Heart right ventricle (tissue), 16 donors: ENCODE measurements at regions not wholly inside any gene's neighbourhood (a gene's known extent, or its start where the extent isn't known, plus 50 kb on each side); places are given as distances from the start of the nearest gene placed in this dataset.

Experiments
- ATAC-seq, 8 donors: fragments of 200-7000 bp; cut with Tn5 transposase; one replicate each; pipeline ENCODE4 v1.9.1; 2020; ENCODE audit warnings: mild to moderate bottlenecking in 8 of 8, moderate library complexity in 8 of 8, moderate number of reproducible peaks in 1 of 8
- DNase-seq, 2 donors: peaks; one replicate each; pipeline ENCODE4 v3.0.0-alpha.2; 2020
- H3K27ac ChIP-seq, 10 donors: fragments of 200-600 bp; sonication (generic) in 2 of 10; one replicate each; pipeline versions ENCODE4 v1.5.0 to v1.8.0; 2020 to 2022; ENCODE audit warnings: mild to moderate bottlenecking in 3 of 10
- H3K27me3 ChIP-seq, 7 donors: fragments of 200-600 bp; one replicate each; pipeline ENCODE4 v1.8.0; 2021 to 2022; ENCODE audit warnings: mild to moderate bottlenecking in 2 of 7
- H3K36me3 ChIP-seq, 9 donors: fragments of 200-600 bp; sonication (generic) in 1 of 9; one replicate each; pipeline versions ENCODE4 v1.5.0 to v1.8.0; 2020 to 2022; ENCODE audit warnings: mild to moderate bottlenecking in 2 of 9
- H3K4me1 ChIP-seq, 9 donors: fragments of 200-600 bp; sonication (generic) in 1 of 9; one replicate each; pipeline versions ENCODE4 v1.5.0 to v1.8.0; 2020 to 2022; ENCODE audit warnings: mild to moderate bottlenecking in 4 of 9
- H3K4me3 ChIP-seq, 10 donors: fragments of 200-600 bp; sonication (generic) in 2 of 10; one replicate each; pipeline versions ENCODE4 v1.5.0 to v1.8.0; 2020 to 2022; ENCODE audit warnings: mild to moderate bottlenecking in 7 of 10, moderate library complexity in 2 of 10
- H3K9me3 ChIP-seq, 11 donors: fragments of 200-600 bp in 10 of 11; sonication (generic) in 2 of 11; one replicate each; pipeline versions ENCODE4 v1.5.0 to v1.8.0; 2013 to 2022; ENCODE audit warnings: mild to moderate bottlenecking in 2 of 11, control low read depth in 1 of 11, moderate library complexity in 1 of 11
- WGBS, 2 donors: extraction: QIAGEN DNeasy Blood & Tissue Kit; methylation state at CpG; one replicate each; pipeline ENCODE4 v1.1.7; 2013; ENCODE audit warnings: inconsistent platforms in 1 of 2; 5-methylcytosine and 5-hydroxymethylcytosine counted together
- intact Hi-C, 10 donors: fragments of 100-400 bp; cut with DNase I; formaldehyde crosslinking; loops; one replicate each; pipeline versions ENCODE4 v1.11.1 to v1.14.2; 2022
- TF ChIP-seq, protein P1 (sequence below), 9 donors: fragments of 200-600 bp; sonication (generic) in 2 of 9; IDR thresholded peaks; one replicate each; pipeline versions ENCODE4 v1.5.0 to v1.8.0; 2021 to 2022; ENCODE audit warnings: antibody characterized with exemption in 9 of 9, mild to moderate bottlenecking in 5 of 9, moderate library complexity in 1 of 9
- donor health status: Arrhythmogenic right ventricular cardiomyopathy.
- donor health status: ischemic (EF 13 %, LVEDD 7.1; RV severe dilation, severe dysfunction).
- donor health status: healthy with polysubstance abuse.
- donor health status: DM: no; HTN: yes; CAD: no.
- donor health status: DM: no; HTN: no; CAD: no.
- donor health status: ischemic (EF 25% LVEDD 6.9; RV normal size, moderate dysfunction).
- donor health status: ischemic (EF 25% LVEDD 5.7; RV mildly dilated, moderate dysfunction).
- donor health status: healthy.
- donor health status: DM: yes; HTN: yes; CAD: no.
- donor health status: Ischemic cardiomyopathy.
- donor health status: ischemic (EF 35%, LVEDD 5.7; RV mildly dilated, moderate dysfunction).
- donor health status: nonischemic (EF 11% LVEDD 7.7; RV severe dilation, severe dysfunction).
- donor health status: DM: yes; HTN: yes; CAD: no.
- donor health status: PGD.
- donor health status: ischemic (EF 29% LVEDD 5.4; RV normal size, mild dysfunction).
- donor health status: nonischemic (EF 23%, LVEDD 6.1; RV moderate dilation, normal function).

DNA sequence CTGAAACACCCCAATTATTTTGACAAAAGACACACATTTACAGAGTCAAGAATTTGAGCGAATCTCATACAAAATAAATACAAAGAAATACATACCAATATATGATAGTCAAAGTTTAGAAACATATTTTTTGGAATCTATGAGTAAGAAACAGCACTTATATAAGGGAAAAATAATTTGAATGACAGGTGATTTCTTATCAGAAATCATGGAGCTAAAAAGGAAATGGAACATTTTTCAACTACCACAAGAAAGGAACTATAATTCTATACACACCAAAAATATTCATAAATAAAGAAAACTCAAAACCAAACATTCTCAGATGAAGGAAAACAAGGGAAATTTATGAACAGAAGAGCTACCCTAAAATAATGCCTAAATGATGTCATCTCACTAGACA lies 1226.6 kb downstream of the PCDH9 start:
- DNase-seq (no peak), ATAC-seq (no peak)
- Histone ChIP-seq H3K27me3 (no peaks in the 10 kb centered on the region), H3K36me3 (no peaks in the 10 kb centered on the region), H3K9me3 (peaks cover 0 to 44% (median 9%) of the 10 kb centered on the region in 11 donors), H3K4me1 (no peaks in the 10 kb centered on the region), H3K4me3 (no peak overlapping the region), H3K27ac (no peak overlapping the region)
- intact Hi-C loops = no loop called here
- TF ChIP-seq, protein P1, sequence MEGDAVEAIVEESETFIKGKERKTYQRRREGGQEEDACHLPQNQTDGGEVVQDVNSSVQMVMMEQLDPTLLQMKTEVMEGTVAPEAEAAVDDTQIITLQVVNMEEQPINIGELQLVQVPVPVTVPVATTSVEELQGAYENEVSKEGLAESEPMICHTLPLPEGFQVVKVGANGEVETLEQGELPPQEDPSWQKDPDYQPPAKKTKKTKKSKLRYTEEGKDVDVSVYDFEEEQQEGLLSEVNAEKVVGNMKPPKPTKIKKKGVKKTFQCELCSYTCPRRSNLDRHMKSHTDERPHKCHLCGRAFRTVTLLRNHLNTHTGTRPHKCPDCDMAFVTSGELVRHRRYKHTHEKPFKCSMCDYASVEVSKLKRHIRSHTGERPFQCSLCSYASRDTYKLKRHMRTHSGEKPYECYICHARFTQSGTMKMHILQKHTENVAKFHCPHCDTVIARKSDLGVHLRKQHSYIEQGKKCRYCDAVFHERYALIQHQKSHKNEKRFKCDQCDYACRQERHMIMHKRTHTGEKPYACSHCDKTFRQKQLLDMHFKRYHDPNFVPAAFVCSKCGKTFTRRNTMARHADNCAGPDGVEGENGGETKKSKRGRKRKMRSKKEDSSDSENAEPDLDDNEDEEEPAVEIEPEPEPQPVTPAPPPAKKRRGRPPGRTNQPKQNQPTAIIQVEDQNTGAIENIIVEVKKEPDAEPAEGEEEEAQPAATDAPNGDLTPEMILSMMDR (IDR thresholded peaks at IDR 0.05) = no peak
- 64 to 93% methylated on average over 1 of the region's 1 CpG for WGBS, 2 donors

DNA sequence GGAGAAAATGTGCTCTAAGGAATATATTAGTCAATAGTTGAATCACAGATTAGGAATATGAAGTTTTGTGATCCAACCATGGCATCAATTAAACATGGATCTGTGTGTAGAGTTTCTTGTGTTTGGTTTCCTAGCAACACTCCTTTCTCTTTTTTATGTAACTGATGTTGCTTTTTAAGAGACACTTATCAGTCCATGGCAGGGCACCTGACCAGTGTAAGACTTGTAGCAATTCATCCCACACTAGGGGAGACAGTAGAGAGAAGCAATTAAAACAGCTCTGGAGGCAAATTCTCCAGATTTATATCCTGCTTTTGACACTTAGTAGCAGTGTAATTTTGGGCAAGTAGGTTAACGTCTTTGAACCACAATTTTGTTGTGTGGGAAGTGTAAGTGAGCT lies 1229.0 kb downstream of the PCDH9 start:
- no peaks in the 10 kb centered on the region for H3K36me3 ChIP-seq
- WGBS, 2 donors = 51 to 63% methylated on average over 1 of the region's 1 CpG
- H3K27me3 ChIP-seq = no peaks in the 10 kb centered on the region
- TF ChIP-seq, protein P1 (IDR thresholded peaks at IDR 0.05) = no peak
- H3K4me1 ChIP-seq = no peaks in the 10 kb centered on the region
- H3K4me3 ChIP-seq = no peak overlapping the region
- H3K27ac ChIP-seq = no peak overlapping the region
- intact Hi-C loops = no loop called here
- H3K9me3 ChIP-seq = peaks cover 0 to 36% (median 9%) of the 10 kb centered on the region in 11 donors
- DNase-seq (no peak), ATAC-seq (peak in 1 of 8 donors; percentile 71)

DNA sequence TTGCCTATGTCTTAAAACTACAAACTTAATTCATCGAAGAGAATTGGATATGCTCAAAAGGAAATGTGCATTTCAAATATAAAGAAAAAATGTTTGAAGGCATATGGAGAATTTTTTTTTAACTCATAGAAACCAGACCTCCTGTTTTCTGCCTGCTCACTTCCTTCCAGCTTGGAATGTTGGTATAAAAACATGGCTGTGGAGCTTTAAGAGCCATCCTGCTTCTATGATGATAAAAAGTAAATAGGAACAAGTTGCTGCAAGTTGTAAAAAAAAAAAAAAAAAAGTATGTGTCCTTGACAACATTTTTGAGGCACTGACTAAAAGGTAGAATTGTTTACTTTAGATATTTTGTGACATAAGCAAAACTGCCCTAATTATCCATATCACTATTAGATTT lies 1230.7 kb downstream of the PCDH9 start:
- H3K36me3 ChIP-seq = no peaks in the 10 kb centered on the region
- H3K4me1 ChIP-seq = no peaks in the 10 kb centered on the region
- TF ChIP-seq, protein P1 (IDR thresholded peaks at IDR 0.05) = no peak
- no peak overlapping the region for H3K4me3 ChIP-seq
- no peaks in the 10 kb centered on the region for H3K27me3 ChIP-seq
- no peak for DNase-seq
- ATAC-seq = no peak
- intact Hi-C loops = no loop called here
- WGBS, 2 donors = 76 to 88% methylated on average over 1 of the region's 1 CpG
- peaks cover 0 to 27% (median 9%) of the 10 kb centered on the region in 11 donors for H3K9me3 ChIP-seq
- no peak overlapping the region for H3K27ac ChIP-seq

DNA sequence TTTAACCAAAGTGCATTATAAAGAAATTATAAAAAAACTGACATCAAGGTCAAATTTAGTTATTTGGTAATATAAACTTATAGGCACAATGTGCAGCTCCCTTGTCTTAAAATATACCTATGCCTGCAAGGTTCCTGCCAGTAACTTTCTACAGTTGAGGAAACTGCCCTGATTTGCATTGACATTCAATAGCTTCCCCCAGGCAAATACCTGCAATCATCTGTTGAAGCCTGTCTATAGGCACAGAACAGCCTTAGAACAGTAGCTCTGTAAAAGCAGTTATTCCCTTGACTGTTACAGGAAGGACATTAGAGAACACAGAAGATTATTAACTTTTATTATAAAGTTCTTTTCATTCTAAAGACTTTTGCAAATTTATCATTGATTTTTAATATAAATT lies 1239.5 kb downstream of the PCDH9 start:
- no peak overlapping the region for H3K27ac ChIP-seq
- no peaks in the 10 kb centered on the region for H3K4me1 ChIP-seq
- DNase-seq (no peak), ATAC-seq (no peak)
- no peak overlapping the region for H3K4me3 ChIP-seq
- TF ChIP-seq, protein P1 (IDR thresholded peaks at IDR 0.05) = no peak
- intact Hi-C loops = no loop called here
- H3K27me3 ChIP-seq = no peaks in the 10 kb centered on the region
- peaks cover 0 to 4% (median 0%) of the 10 kb centered on the region in 11 donors for H3K9me3 ChIP-seq
- H3K36me3 ChIP-seq = no peaks in the 10 kb centered on the region

DNA sequence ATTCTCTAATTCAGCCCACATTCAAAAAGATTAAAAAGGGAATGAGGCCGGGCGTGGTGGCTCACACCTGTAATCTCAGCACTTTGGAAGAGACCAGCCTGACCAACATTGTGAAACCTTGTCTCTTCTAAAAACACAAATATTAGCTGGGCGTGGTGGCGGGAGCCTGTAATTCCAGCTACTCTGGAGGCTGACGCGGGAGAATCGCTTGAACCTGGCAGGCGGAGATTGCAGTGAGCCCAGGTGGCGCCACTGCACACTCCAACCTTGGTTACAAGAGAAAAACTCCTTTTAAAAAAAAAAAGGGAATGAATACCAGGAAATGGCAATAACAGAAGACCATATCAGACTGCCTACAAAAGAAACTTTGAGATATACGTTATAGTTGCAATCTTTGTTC lies 1244.5 kb downstream of the PCDH9 start:
- H3K27me3 ChIP-seq = no peaks in the 10 kb centered on the region
- no peaks in the 10 kb centered on the region for H3K9me3 ChIP-seq
- no peaks in the 10 kb centered on the region for H3K36me3 ChIP-seq
- no peak for ATAC-seq
- 85 to 87% methylated on average over 10 of the region's 10 CpGs for WGBS, 2 donors
- no peaks in the 10 kb centered on the region for H3K4me1 ChIP-seq
- H3K4me3 ChIP-seq = no peak overlapping the region
- no peak overlapping the region for H3K27ac ChIP-seq
- no peak for DNase-seq
- intact Hi-C loops = no loop called here
- TF ChIP-seq, protein P1 (IDR thresholded peaks at IDR 0.05) = no peak
